NB4 (cell line): ENCODE measurements at regions not wholly inside any gene's neighbourhood (a gene's known extent, or its start where the extent isn't known, plus 50 kb on each side); places are given as distances from the start of the nearest gene placed in this dataset.

Experiments used
- MYC ChIP-seq: IDR thresholded peaks from 2 replicates; pipeline ENCODE4 v1.6.1; 2011; ENCODE audit warnings: low read depth, low read length
- POLR2A ChIP-seq: IDR thresholded peaks from 2 replicates; pipeline ENCODE4 v1.6.1; 2011; ENCODE audit warnings: mild to moderate bottlenecking; ENCODE audit not compliant: insufficient read length; ENCODE audit errors: extremely low read depth
- TF ChIP-seq, protein P1 (sequence below): IDR thresholded peaks from one replicate; pipeline ENCODE4 v1.5.1; 2012; ENCODE audit warnings: low read depth, low read length

DNA sequence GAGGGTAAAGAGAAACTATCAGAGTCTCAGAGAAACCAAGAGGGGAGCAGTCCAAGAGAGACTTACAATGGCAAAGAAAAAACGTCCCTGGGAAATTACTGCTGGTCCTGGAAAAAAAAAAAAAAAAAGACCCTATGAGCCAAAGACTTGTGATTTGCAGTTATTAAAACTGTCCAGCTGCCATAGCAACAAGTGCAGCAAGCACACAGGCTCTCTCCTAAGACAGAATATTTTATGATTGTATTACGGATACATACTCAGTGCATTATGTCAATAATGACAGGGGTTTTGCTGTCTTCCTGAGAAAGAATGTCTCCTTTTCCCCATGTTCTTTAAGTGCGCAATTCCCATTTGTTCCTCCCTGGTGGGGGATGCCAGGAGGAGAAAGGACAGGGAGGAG, 178.5 kb downstream of the GPAM start:
- TF ChIP-seq, protein P1, sequence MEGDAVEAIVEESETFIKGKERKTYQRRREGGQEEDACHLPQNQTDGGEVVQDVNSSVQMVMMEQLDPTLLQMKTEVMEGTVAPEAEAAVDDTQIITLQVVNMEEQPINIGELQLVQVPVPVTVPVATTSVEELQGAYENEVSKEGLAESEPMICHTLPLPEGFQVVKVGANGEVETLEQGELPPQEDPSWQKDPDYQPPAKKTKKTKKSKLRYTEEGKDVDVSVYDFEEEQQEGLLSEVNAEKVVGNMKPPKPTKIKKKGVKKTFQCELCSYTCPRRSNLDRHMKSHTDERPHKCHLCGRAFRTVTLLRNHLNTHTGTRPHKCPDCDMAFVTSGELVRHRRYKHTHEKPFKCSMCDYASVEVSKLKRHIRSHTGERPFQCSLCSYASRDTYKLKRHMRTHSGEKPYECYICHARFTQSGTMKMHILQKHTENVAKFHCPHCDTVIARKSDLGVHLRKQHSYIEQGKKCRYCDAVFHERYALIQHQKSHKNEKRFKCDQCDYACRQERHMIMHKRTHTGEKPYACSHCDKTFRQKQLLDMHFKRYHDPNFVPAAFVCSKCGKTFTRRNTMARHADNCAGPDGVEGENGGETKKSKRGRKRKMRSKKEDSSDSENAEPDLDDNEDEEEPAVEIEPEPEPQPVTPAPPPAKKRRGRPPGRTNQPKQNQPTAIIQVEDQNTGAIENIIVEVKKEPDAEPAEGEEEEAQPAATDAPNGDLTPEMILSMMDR: no peak
- TF ChIP-seq POLR2A (no peak), MYC (no peak)
